Activated T-helper 1 cell treated with anti-CD3 and anti-CD28 coated beads, Interleukin-12 subunit alpha, Interleukin-12 subunit beta, Interleukin-2, Interleukin-4 antibody, amounts not matched to agents 30 ng/mL and 10 ng/mL and 1 ng/mL, durations not matched to agents 14 hours and 24 hours and 36 hours (primary cell): ENCODE measurements at regions not wholly inside any gene's neighbourhood (a gene's known extent, or its start where the extent isn't known, plus 50 kb on each side); places are given as distances from the start of the nearest gene placed in this dataset.
"Not testable (repeated sequence)": the region's sequence is repeated elsewhere in the genome, so short reads cannot be mapped to it uniquely, and the experiment has no call there.

Experiments used
- DNase-seq: peaks from one replicate; pipeline ENCODE4 v3.0.0; 2021; ENCODE audit warnings: low spot score
- H3K27ac Mint-ChIP-seq: one replicate; pipeline ENCODE4 v1.8.0; 2021; ENCODE audit warnings: mild to moderate bottlenecking, mixed read lengths
- H3K27me3 Mint-ChIP-seq: one replicate; pipeline ENCODE4 v1.8.0; 2022; ENCODE audit warnings: mild to moderate bottlenecking, moderate library complexity, mixed read lengths; ENCODE audit not compliant: insufficient read depth
- H3K36me3 Mint-ChIP-seq: one replicate; pipeline ENCODE4 v1.8.0; 2021; ENCODE audit warnings: low read depth, mixed read lengths
- H3K4me1 Mint-ChIP-seq: one replicate; pipeline ENCODE4 v1.8.0; 2021; ENCODE audit warnings: low read depth, mixed read lengths
- H3K4me3 Mint-ChIP-seq: one replicate; pipeline ENCODE4 v1.8.0; 2021; ENCODE audit warnings: mild to moderate bottlenecking, moderate library complexity, mixed read lengths
- H3K9me3 Mint-ChIP-seq: one replicate; pipeline ENCODE4 v1.8.0; 2021; ENCODE audit warnings: mixed read lengths
- intact Hi-C: fragments of 100-400 bp; cut with micrococcal nuclease; formaldehyde crosslinking; loops from one replicate; pipeline ENCODE4 v1.15.1; 2024

GRCh38 chr14:105903971-105904370 is 377.6 kb downstream of the TMEM121 start:
- intact Hi-C loops = no loop called here
- no peaks in the 10 kb centered on the region for H3K9me3 Mint-ChIP-seq
- no peak for DNase-seq
- H3K36me3 Mint-ChIP-seq = no peaks in the 10 kb centered on the region
- H3K27ac Mint-ChIP-seq = no peak overlapping the region
- H3K4me3 Mint-ChIP-seq = no peak overlapping the region
- H3K4me1 Mint-ChIP-seq = no peaks in the 10 kb centered on the region
- peaks cover 23% of the 10 kb centered on the region for H3K27me3 Mint-ChIP-seq

GRCh38 chr14:105904379-105904778 is 378.0 kb downstream of the TMEM121 start:
- no peaks in the 10 kb centered on the region for H3K4me1 Mint-ChIP-seq
- no peak for DNase-seq
- no peak overlapping the region for H3K27ac Mint-ChIP-seq
- H3K36me3 Mint-ChIP-seq = no peaks in the 10 kb centered on the region
- intact Hi-C loops = no loop called here
- peaks cover 23% of the 10 kb centered on the region for H3K27me3 Mint-ChIP-seq
- no peak overlapping the region for H3K4me3 Mint-ChIP-seq
- H3K9me3 Mint-ChIP-seq = no peaks in the 10 kb centered on the region

GRCh38 chr14:105905456-105905855 is 379.1 kb downstream of the TMEM121 start:
- no peaks in the 10 kb centered on the region for H3K4me1 Mint-ChIP-seq
- DNase-seq = no peak
- H3K4me3 Mint-ChIP-seq = no peak overlapping the region
- no peaks in the 10 kb centered on the region for H3K36me3 Mint-ChIP-seq
- no peak overlapping the region for H3K27ac Mint-ChIP-seq
- H3K27me3 Mint-ChIP-seq = peaks cover 17% of the 10 kb centered on the region
- intact Hi-C loops = no loop called here
- no peaks in the 10 kb centered on the region for H3K9me3 Mint-ChIP-seq

- Mint-ChIP-seq H3K27me3 (peaks cover 12% of the 10 kb centered on the region), H3K36me3 (no peaks in the 10 kb centered on the region), H3K4me3 (no peak overlapping the region), H3K27ac (no peak overlapping the region), H3K4me1 (no peaks in the 10 kb centered on the region), H3K9me3 (no peaks in the 10 kb centered on the region)
- no peak for DNase-seq
- intact Hi-C loops = no loop called here
Measured at GRCh38 chr14:105907276-105907675, 380.9 kb downstream of the TMEM121 start.

GRCh38 chr14:105908006-105908405 is 381.6 kb downstream of the TMEM121 start:
- no peaks in the 10 kb centered on the region for H3K36me3 Mint-ChIP-seq
- no peaks in the 10 kb centered on the region for H3K4me1 Mint-ChIP-seq
- H3K27ac Mint-ChIP-seq = no peak overlapping the region
- no peak for DNase-seq
- H3K9me3 Mint-ChIP-seq = no peaks in the 10 kb centered on the region
- peaks cover 11% of the 10 kb centered on the region for H3K27me3 Mint-ChIP-seq
- H3K4me3 Mint-ChIP-seq = no peak overlapping the region
- intact Hi-C loops = no loop called here

GRCh38 chr14:105908481-105908911 is 382.1 kb downstream of the TMEM121 start:
- H3K9me3 Mint-ChIP-seq = no peaks in the 10 kb centered on the region
- no peaks in the 10 kb centered on the region for H3K36me3 Mint-ChIP-seq
- no peaks in the 10 kb centered on the region for H3K4me1 Mint-ChIP-seq
- H3K27me3 Mint-ChIP-seq = peaks cover 11% of the 10 kb centered on the region
- H3K4me3 Mint-ChIP-seq = no peak overlapping the region
- no peak for DNase-seq
- intact Hi-C loops = no loop called here
- H3K27ac Mint-ChIP-seq = no peak overlapping the region

- Mint-ChIP-seq H3K27ac (no peak overlapping the region), H3K27me3 (peaks cover 11% of the 10 kb centered on the region), H3K9me3 (no peaks in the 10 kb centered on the region), H3K36me3 (no peaks in the 10 kb centered on the region), H3K4me1 (no peaks in the 10 kb centered on the region), H3K4me3 (no peak overlapping the region)
- DNase-seq = no peak
- intact Hi-C loops = no loop called here
Measured at GRCh38 chr14:105909046-105909827, 382.9 kb downstream of the TMEM121 start.

- H3K4me3 Mint-ChIP-seq, intact Hi-C loops, H3K36me3 Mint-ChIP-seq, H3K9me3 Mint-ChIP-seq, H3K27ac Mint-ChIP-seq, DNase-seq, H3K4me1 Mint-ChIP-seq: not testable (repeated sequence)
- peaks cover 11% of the 10 kb centered on the region for H3K27me3 Mint-ChIP-seq
Measured at GRCh38 chr14:105909828-105910120, 383.4 kb downstream of the TMEM121 start.

- Mint-ChIP-seq H3K4me1 (no peaks in the 10 kb centered on the region), H3K27ac (no peak overlapping the region), H3K9me3 (no peaks in the 10 kb centered on the region), H3K4me3 (no peak overlapping the region), H3K27me3 (peaks cover 11% of the 10 kb centered on the region), H3K36me3 (no peaks in the 10 kb centered on the region)
- intact Hi-C loops = no loop called here
- DNase-seq = no peak
Measured at GRCh38 chr14:105910426-105910825, 384.0 kb downstream of the TMEM121 start.

GRCh38 chr14:105911006-105911847 is 384.8 kb downstream of the TMEM121 start:
- no peak overlapping the region for H3K4me3 Mint-ChIP-seq
- H3K4me1 Mint-ChIP-seq = no peaks in the 10 kb centered on the region
- peaks cover 15% of the 10 kb centered on the region for H3K27me3 Mint-ChIP-seq
- no peak for DNase-seq
- H3K36me3 Mint-ChIP-seq = no peaks in the 10 kb centered on the region
- no peak overlapping the region for H3K27ac Mint-ChIP-seq
- H3K9me3 Mint-ChIP-seq = no peaks in the 10 kb centered on the region
- intact Hi-C loops = no loop called here

- H3K4me1 Mint-ChIP-seq, H3K4me3 Mint-ChIP-seq, H3K36me3 Mint-ChIP-seq, DNase-seq, H3K27ac Mint-ChIP-seq, intact Hi-C loops, H3K9me3 Mint-ChIP-seq: not testable (repeated sequence)
- peaks cover 11% of the 10 kb centered on the region for H3K27me3 Mint-ChIP-seq
Measured at GRCh38 chr14:105911848-105912292, 385.5 kb downstream of the TMEM121 start.

- Mint-ChIP-seq H3K9me3 (no peaks in the 10 kb centered on the region), H3K36me3 (no peaks in the 10 kb centered on the region), H3K4me3 (no peak overlapping the region), H3K27me3 (peaks cover 13% of the 10 kb centered on the region), H3K4me1 (no peaks in the 10 kb centered on the region), H3K27ac (no peak overlapping the region)
- no peak for DNase-seq
- intact Hi-C loops = no loop called here
Measured at GRCh38 chr14:105912641-105913180, 386.3 kb downstream of the TMEM121 start.

GRCh38 chr14:105913221-105913620 is 386.8 kb downstream of the TMEM121 start:
- no peak overlapping the region for H3K4me3 Mint-ChIP-seq
- no peaks in the 10 kb centered on the region for H3K4me1 Mint-ChIP-seq
- H3K36me3 Mint-ChIP-seq = no peaks in the 10 kb centered on the region
- H3K9me3 Mint-ChIP-seq = no peaks in the 10 kb centered on the region
- intact Hi-C loops = no loop called here
- DNase-seq = no peak
- H3K27me3 Mint-ChIP-seq = peaks cover 11% of the 10 kb centered on the region
- no peak overlapping the region for H3K27ac Mint-ChIP-seq
